NCI-H526 (cell line): ENCODE measurements at regions not wholly inside any gene's neighbourhood (a gene's known extent, or its start where the extent isn't known, plus 50 kb on each side); places are given as distances from the start of the nearest gene placed in this dataset.
"Not testable (repeated sequence)": the region's sequence is repeated elsewhere in the genome, so short reads cannot be mapped to it uniquely, and the experiment has no call there.

Experiments
- DNase-seq, 2 experiments: peaks; one replicate each; lab custom pipeline; 2025; lab: John Stamatoyannopoulos, UW

- no peak for DNase-seq
Observed at GRCh38 chr16:72596373-72596772, 424.4 kb upstream of the PMFBP1 start.

- no peak for DNase-seq
Observed at GRCh38 chr16:72590151-72590937, 418.4 kb upstream of the PMFBP1 start.

GRCh38 chr16:72588551-72588950 is 416.6 kb upstream of the PMFBP1 start:
- DNase-seq: no peak

- DNase-seq: not testable (repeated sequence)
Observed at GRCh38 chr16:72578061-72578460, 406.1 kb upstream of the PMFBP1 start.

- no peak for DNase-seq
Observed at GRCh38 chr16:72576189-72576588, 404.2 kb upstream of the PMFBP1 start.

GRCh38 chr16:72569677-72570076 is 397.7 kb upstream of the PMFBP1 start:
- DNase-seq: no peak

- no peak for DNase-seq
Observed at GRCh38 chr16:72568502-72568901, 396.5 kb upstream of the PMFBP1 start.

- no peak for DNase-seq
Observed at GRCh38 chr16:72566174-72566573, 394.2 kb upstream of the PMFBP1 start.

GRCh38 chr16:72565106-72565505 is 393.2 kb upstream of the PMFBP1 start:
- DNase-seq: no peak

GRCh38 chr16:72560617-72561016 is 388.7 kb upstream of the PMFBP1 start:
- peak in 1 of 2 experiments; percentile 3 for DNase-seq

- DNase-seq: no peak
Observed at GRCh38 chr16:72558501-72558900, 386.5 kb upstream of the PMFBP1 start.

- no peak for DNase-seq
Observed at GRCh38 chr16:72554935-72555334, 383.0 kb upstream of the PMFBP1 start.

- no peak for DNase-seq
Observed at GRCh38 chr16:72552654-72553053, 380.7 kb upstream of the PMFBP1 start.

GRCh38 chr16:72551649-72552048 is 379.7 kb upstream of the PMFBP1 start:
- DNase-seq: no peak

- no peak for DNase-seq
Observed at GRCh38 chr16:72549878-72550277, 377.9 kb upstream of the PMFBP1 start.

GRCh38 chr16:72542102-72542501 is 370.1 kb upstream of the PMFBP1 start:
- no peak for DNase-seq

GRCh38 chr16:72537664-72538063 is 365.7 kb upstream of the PMFBP1 start:
- peak in 1 of 2 experiments; percentile 1 for DNase-seq

- no peak for DNase-seq
Observed at GRCh38 chr16:72536723-72537435, 364.9 kb upstream of the PMFBP1 start.

- no peak for DNase-seq
Observed at GRCh38 chr16:72532906-72533410, 361.0 kb upstream of the PMFBP1 start.

- no peak for DNase-seq
Observed at GRCh38 chr16:72530434-72530833, 358.5 kb upstream of the PMFBP1 start.

GRCh38 chr16:72523087-72523486 is 351.1 kb upstream of the PMFBP1 start:
- DNase-seq: no peak

- no peak for DNase-seq
Observed at GRCh38 chr16:72517154-72517553, 345.2 kb upstream of the PMFBP1 start.

- DNase-seq: no peak
Observed at GRCh38 chr16:72511171-72511570, 339.2 kb upstream of the PMFBP1 start.
